ENCODE measurements at regions not wholly inside any gene's neighbourhood (a gene's known extent, or its start where the extent isn't known, plus 50 kb on each side); places are given as distances from the start of the nearest gene placed in this dataset.

GRCh38 chr12:69102856-69103255, 136.5 kb upstream of the CPSF6 start:
- H3K36me3 ChIP-seq (ENCODE audit: insufficient read depth, low read length): no peaks in the 10 kb centered on the region
- H3K4me2 ChIP-seq (ENCODE audit: low read length): peak overlapping the region; percentile 35
- no peaks in the 10 kb centered on the region for H3K9me3 ChIP-seq (ENCODE audit: low read length)
- CTCF ChIA-PET (ENCODE audit: unreplicated experiment): interaction anchor here (0.6 kb wide), 2 partner anchors 23 to 48 kb away, joined by 5 to 6 read pairs; no protein-coding TSS in a partner anchor
- intact Hi-C loops (cut with micrococcal nuclease; ENCODE audit: unreplicated experiment): no loop called here
- TF ChIP-seq EZH2phosphoT487 (IDR thresholded peaks at IDR 0.05; ENCODE audit: borderline replicate concordance, low read depth, low read length) (no peak), CTCF (conservative IDR thresholded peaks at IDR 0.05; ENCODE audit: low read length) (no peak)
- no peak overlapping the region for H3K4me3 ChIP-seq (ENCODE audit: low read depth, low read length, poor library complexity, severe bottlenecking)
- BruUV-seq (replicated peaks): no TSS peak
- H2AFZ ChIP-seq (ENCODE audit: low read length): peak overlapping the region; percentile 68
- H3K4me1 ChIP-seq (ENCODE audit: insufficient read depth, low read length, poor library complexity, severe bottlenecking): peaks cover 11% of the 10 kb centered on the region
- no peak overlapping the region for H3K27ac ChIP-seq (ENCODE audit: low read depth, low read length, poor library complexity, severe bottlenecking)
- POLR2A ChIA-PET: interaction anchor here (0.6 to 0.7 kb wide), 5 partner anchors 17 to 304 kb away, joined by 3 to 5 read pairs (median 4); no protein-coding TSS in a partner anchor
- H4K20me1 ChIP-seq (ENCODE audit: insufficient read depth, low read length): no peaks in the 10 kb centered on the region
- H3K79me2 ChIP-seq (ENCODE audit: insufficient read depth, low read depth, low read length): no peaks in the 10 kb centered on the region
- peak; percentile 44 for DNase-seq (ENCODE audit: low spot score)
- H3K9me2 ChIP-seq (ENCODE audit: insufficient read depth, low read length): no peaks in the 10 kb centered on the region

GRCh38 chr12:69105101-69105962, 134.0 kb upstream of the CPSF6 start:
- intact Hi-C loops (cut with micrococcal nuclease; ENCODE audit: unreplicated experiment): no loop called here
- no peak overlapping the region for H3K27ac ChIP-seq (ENCODE audit: low read depth, low read length, poor library complexity, severe bottlenecking)
- H3K4me3 ChIP-seq (ENCODE audit: low read depth, low read length, poor library complexity, severe bottlenecking): no peak overlapping the region
- H2AFZ ChIP-seq (ENCODE audit: low read length): no peak overlapping the region
- H3K79me2 ChIP-seq (ENCODE audit: insufficient read depth, low read depth, low read length): no peaks in the 10 kb centered on the region
- H4K20me1 ChIP-seq (ENCODE audit: insufficient read depth, low read length): no peaks in the 10 kb centered on the region
- H3K9me3 ChIP-seq (ENCODE audit: low read length): no peaks in the 10 kb centered on the region
- no peaks in the 10 kb centered on the region for H3K36me3 ChIP-seq (ENCODE audit: insufficient read depth, low read length)
- POLR2A ChIA-PET: interaction anchor here (0.5 to 2.5 kb wide), 5 partner anchors 10 to 358 kb away, joined by 3 to 8 read pairs (median 4); no protein-coding TSS in a partner anchor
- H3K4me2 ChIP-seq (ENCODE audit: low read length): no peak overlapping the region
- BruUV-seq (replicated peaks): no TSS peak
- no peak for TF ChIP-seq CTCF (conservative IDR thresholded peaks at IDR 0.05; ENCODE audit: low read length)
- TF ChIP-seq EZH2phosphoT487 (IDR thresholded peaks at IDR 0.05; ENCODE audit: borderline replicate concordance, low read depth, low read length): no peak
- no peaks in the 10 kb centered on the region for H3K9me2 ChIP-seq (ENCODE audit: insufficient read depth, low read length)
- CTCF ChIA-PET (ENCODE audit: unreplicated experiment): interaction anchor here (0.6 kb wide), 1 partner anchor 22 kb away, joined by 3 read pairs; no protein-coding TSS in a partner anchor
- DNase-seq (ENCODE audit: low spot score): no peak
- peaks cover 11% of the 10 kb centered on the region for H3K4me1 ChIP-seq (ENCODE audit: insufficient read depth, low read length, poor library complexity, severe bottlenecking)
